NCI-H2196 treated with DMSO at 0.1 percent for 48 hours (cell line): ENCODE measurements at regions not wholly inside any gene's neighbourhood (a gene's known extent, or its start where the extent isn't known, plus 50 kb on each side); places are given as distances from the start of the nearest gene placed in this dataset.

Source experiments
- DNase-seq: peaks from one replicate; lab custom pipeline; 2025; ENCODE audit not compliant: unreplicated experiment; lab: John Stamatoyannopoulos, UW

GRCh38 chr2:137823196-137823595 is 141.1 kb upstream of the HNMT start:
- no peak for DNase-seq

DNA sequence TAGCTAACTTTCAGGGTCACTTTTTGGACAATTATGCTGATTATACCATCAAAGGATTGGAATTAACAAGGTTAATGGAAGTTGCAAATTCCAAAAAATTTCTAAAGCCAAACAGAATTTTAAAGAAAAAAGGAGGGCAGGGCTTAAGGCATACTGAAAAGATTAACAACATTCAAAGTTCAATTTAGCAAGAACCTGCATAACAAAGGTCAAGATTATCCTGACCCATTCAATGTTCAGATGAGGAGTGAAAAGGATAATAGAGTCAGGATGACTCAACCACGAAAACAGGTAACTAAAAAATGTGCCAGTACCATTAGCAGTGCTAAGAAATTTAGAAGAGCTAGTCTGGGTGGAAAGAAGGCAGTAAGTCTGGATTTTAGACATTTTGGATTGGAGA is 139.8 kb upstream of the HNMT start:
- DNase-seq = no peak

GRCh38 chr2:137826373-137827372 is 137.6 kb upstream of the HNMT start:
- DNase-seq = no peak

GRCh38 chr2:137828624-137829023 is 135.6 kb upstream of the HNMT start:
- no peak for DNase-seq

GRCh38 chr2:137829251-137829650 is 135.0 kb upstream of the HNMT start:
- no peak for DNase-seq

DNA sequence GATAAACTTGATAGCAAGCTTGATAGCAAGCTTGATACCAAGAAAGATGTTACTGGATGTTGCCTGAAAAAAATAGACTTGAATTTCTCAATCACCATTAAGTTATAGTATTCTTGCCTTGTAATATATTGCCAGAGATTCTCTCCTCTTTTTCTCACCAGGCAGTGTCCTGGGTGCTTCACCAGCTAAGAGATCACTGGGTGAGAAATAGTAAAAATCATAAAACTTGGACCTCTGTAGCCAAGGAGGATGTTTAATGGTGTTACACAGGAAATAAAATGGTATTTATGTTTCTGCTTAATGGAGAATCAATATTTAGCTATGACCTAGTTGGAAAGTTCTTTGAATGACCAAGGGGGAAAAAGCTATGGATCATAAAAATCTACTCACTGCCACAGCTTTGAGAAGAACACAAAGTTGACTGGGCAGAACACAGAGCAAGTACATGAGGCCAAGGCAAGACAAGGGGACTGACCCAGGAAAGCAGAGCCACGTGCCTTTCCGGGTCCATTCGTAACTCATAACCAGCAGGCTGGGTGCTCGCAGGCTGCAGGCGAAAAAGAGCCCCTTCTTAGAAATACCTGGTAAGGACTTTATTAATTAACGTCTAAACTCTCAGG is 129.4 kb upstream of the HNMT start:
- DNase-seq = no peak

GRCh38 chr2:137836671-137837070 is 127.6 kb upstream of the HNMT start:
- DNase-seq = no peak

DNA sequence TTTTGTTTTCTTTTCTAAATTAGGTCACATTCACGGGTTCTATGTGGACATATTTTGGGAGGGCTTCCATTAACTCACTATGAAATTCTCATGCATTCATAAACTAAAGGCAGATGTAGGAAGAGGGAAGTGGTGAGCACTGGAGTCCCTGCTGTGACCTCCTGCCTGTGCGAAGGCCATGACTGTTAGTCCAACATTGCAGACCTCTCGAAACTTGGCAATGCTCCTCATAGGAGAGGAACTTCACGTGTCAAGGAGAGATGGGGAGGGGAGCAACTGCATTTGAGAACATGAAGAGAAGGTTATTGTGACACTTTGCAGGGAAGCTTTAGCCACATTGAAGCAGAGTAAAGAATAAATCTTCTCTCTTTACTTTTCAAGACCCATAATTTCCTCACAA is 126.4 kb upstream of the HNMT start:
- no peak for DNase-seq

GRCh38 chr2:137838255-137839092 is 125.8 kb upstream of the HNMT start:
- peak; percentile 17 for DNase-seq

DNA sequence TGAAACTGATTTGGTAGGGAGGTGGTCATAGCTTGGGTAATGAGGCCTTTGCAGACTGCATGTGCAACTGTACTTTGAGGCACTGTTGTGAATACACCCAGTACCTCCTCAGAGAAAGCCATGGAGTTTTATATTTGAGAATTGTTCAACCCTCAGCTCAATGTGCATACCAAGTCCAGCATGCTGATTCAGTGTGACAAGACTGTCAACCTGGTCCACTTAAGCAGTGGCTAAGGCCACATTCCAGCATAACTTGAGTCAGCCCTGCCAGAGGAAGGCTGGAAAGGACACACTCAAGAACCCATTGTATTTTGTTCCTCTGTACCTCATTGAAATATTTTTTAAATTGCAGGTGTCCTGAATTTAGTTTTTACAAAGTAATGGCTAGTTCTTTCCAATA is 121.8 kb upstream of the HNMT start:
- no peak for DNase-seq

DNA sequence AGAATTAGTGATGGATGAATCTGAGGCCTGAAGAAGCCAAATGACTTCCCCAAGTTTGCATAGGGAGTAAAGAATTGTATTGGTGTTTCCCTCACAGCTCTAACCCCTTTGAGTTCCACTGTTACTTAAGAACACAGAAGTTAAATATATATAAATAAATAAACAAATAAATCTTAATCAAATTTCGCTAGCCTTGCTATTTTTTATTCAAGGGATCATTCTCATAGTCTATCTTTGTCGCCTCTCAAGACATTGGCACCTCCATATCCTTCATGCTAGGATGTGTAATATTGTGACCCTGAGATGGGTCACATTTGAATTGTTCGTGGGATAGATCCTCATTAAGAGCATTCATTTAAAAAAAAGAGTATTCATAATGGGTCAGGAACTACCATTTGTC is 121.3 kb upstream of the HNMT start:
- DNase-seq = no peak

- no peak for DNase-seq
These were observed 118.9 kb upstream of the HNMT start for GRCh38 chr2:137845422-137845821.

GRCh38 chr2:137846993-137847392 is 117.3 kb upstream of the HNMT start:
- no peak for DNase-seq

GRCh38 chr2:137847443-137847842 is 116.8 kb upstream of the HNMT start:
- DNase-seq = no peak

DNA sequence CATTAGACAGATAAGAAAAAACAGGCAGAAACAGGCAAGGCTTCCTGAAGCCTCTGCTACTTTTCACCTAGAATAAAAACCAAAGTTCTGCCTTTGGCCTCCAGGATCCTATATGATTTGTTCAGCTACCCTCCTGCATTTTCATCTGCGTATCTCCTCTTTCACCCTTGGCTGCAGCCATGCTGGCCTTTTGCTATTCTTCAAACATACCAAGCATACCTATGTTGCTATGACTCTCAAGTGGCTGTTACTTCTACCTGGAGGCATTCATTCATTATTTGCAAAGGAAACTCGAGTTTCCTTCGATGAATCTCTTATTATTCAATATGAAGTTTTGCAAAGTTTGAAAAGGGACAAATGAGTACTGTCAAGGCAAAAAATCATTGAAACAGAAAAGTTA is 106.4 kb upstream of the HNMT start:
- DNase-seq = no peak

GRCh38 chr2:137862651-137863050 is 101.6 kb upstream of the HNMT start:
- no peak for DNase-seq

DNA sequence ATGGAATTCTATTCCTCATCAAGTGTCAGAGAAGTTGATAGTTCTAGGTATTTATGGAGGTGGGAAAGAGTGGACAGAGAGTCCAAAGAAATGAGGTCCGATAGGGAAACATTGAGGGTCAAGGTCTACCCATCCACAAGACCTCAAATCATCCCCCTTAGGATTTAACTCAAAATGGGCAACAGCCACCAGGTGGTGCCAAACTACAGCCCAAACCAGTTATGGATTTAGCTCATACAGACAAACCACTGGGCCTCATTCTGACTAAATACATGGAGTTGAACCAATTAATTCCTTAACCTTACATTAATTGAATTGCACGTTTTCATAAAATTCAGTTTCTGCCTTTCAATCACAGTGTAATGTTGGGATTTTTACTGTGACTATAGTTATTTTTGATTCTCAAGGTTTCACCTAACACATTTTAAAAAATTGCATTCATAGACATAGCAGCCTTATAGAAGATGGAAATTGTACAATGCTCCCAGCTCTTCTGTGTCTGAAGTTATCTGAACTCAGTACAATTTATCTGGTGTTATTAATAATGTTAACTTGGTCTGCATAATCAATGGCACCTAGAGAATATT is 98.2 kb upstream of the HNMT start:
- no peak for DNase-seq

DNA sequence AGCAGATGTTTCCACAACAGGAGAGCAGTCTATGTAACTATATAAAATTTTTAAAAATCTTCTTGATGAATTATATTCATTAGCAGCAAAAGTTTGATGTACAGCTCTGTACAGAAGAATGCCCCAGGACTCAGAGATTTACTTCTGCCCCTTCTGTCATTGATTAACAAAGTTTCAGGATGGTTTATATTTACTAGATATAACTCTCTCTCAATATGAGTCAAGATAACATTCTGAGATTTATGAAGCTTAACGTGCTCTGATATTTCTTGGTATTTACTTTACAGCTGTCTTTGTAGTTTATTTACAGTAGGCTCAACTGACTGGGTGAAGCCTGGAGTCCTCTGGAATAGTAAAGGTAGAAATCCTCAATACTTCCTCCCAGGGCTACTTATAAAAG is 93.6 kb upstream of the HNMT start:
- DNase-seq = no peak

GRCh38 chr2:137872577-137872976 is 91.7 kb upstream of the HNMT start:
- no peak for DNase-seq

GRCh38 chr2:137873536-137874244 is 90.6 kb upstream of the HNMT start:
- DNase-seq = no peak

- no peak for DNase-seq
These were observed 85.2 kb upstream of the HNMT start for GRCh38 chr2:137879121-137879520.
